Ishikawa (cell line): ENCODE measurements at regions not wholly inside any gene's neighbourhood (a gene's known extent, or its start where the extent isn't known, plus 50 kb on each side); places are given as distances from the start of the nearest gene placed in this dataset.

Source experiments
- CEBPB ChIP-seq: IDR thresholded peaks from 2 replicates; pipeline ENCODE4 v1.6.1; 2012
- REST ChIP-seq: IDR thresholded peaks from 2 replicates; pipeline ENCODE4 v1.6.1; 2012; ENCODE audit warnings: low read depth, mild to moderate bottlenecking
- TAF1 ChIP-seq: IDR thresholded peaks from 2 replicates; pipeline ENCODE4 v1.6.1; 2012; ENCODE audit warnings: low read depth, mild to moderate bottlenecking
- TCF12 ChIP-seq: IDR thresholded peaks from 2 replicates; pipeline ENCODE4 v1.6.1; 2012; ENCODE audit warnings: low read depth
- TEAD4 ChIP-seq: IDR thresholded peaks from 2 replicates; pipeline ENCODE4 v1.6.1; 2012

- TF ChIP-seq REST (no peak), TCF12 (no peak), TAF1 (no peak), CEBPB (no peak), TEAD4 (no peak)
Observed at GRCh38 chr10:123298583-123298982, 144.4 kb downstream of the BUB3 start.
